ENCODE measurements at regions not wholly inside any gene's neighbourhood (a gene's known extent, or its start where the extent isn't known, plus 50 kb on each side); places are given as distances from the start of the nearest gene placed in this dataset.

- TF ChIP-seq EZH2 (IDR thresholded peaks at IDR 0.05) (no peak), CTCF (IDR thresholded peaks at IDR 0.05) (no peak)
Observed at GRCh38 chr1:29811727-29812407, 575.5 kb downstream of the PTPRU start.

Data from neural progenitor cell (in vitro differentiated cells).